HepG2 (cell line): ENCODE measurements at regions not wholly inside any gene's neighbourhood (a gene's known extent, or its start where the extent isn't known, plus 50 kb on each side); places are given as distances from the start of the nearest gene placed in this dataset.

ENCODE experiments used
- CREM ChIP-seq, 2 experiments: sonication (generic) in 1 of 2; formaldehyde crosslinking in 1 of 2; IDR thresholded peaks; 2 replicates each; pipeline versions ENCODE4 v1.4.0 to v1.6.1; 2016 to 2020; ENCODE audit warnings: antibody characterized with exemption in 1 of 2, mild to moderate bottlenecking in 1 of 2, missing genetic modification reagents in 1 of 2
- CTCF ChIP-seq: sonication (generic); formaldehyde crosslinking; IDR thresholded peaks from 2 replicates; pipeline ENCODE4 v1.5.0; 2020; ENCODE audit warnings: mild to moderate bottlenecking, missing genetic modification reagents, moderate library complexity
- GMEB2 ChIP-seq: IDR thresholded peaks from 2 replicates; pipeline ENCODE4 v1.6.1; 2016; ENCODE audit warnings: missing biosample characterization, missing genetic modification reagents, low read depth
- MATR3 ChIP-seq: sonication (generic); formaldehyde crosslinking; IDR thresholded peaks from 2 replicates; pipeline ENCODE4 v1.4.0; 2020; ENCODE audit warnings: missing genetic modification reagents
- MAZ ChIP-seq, 2 experiments: sonication (generic) in 1 of 2; formaldehyde crosslinking in 1 of 2; IDR thresholded peaks; 2 replicates each; pipeline versions ENCODE4 v1.5.0 to v1.6.1; 2012 to 2020; ENCODE audit warnings: low read depth in 2 of 2, mild to moderate bottlenecking in 2 of 2, borderline replicate concordance in 1 of 2, improper control_type of control experiment in 1 of 2, low read length in 1 of 2, missing genetic modification reagents in 1 of 2, moderate library complexity in 1 of 2
- POLR2A ChIP-seq, 2 experiments: IDR thresholded peaks; 2 replicates each; pipeline ENCODE4 v1.6.1; 2011; ENCODE audit warnings: low read depth in 2 of 2, low read length in 2 of 2, mild to moderate bottlenecking in 1 of 2, moderate library complexity in 1 of 2; ENCODE audit not compliant: insufficient read depth in 1 of 2
- RBFOX2 ChIP-seq: fragments of 200-400 bp; formaldehyde crosslinking; IDR thresholded peaks from 2 replicates; pipeline ENCODE4 v1.6.1; 2017; ENCODE audit warnings: low read depth, mild to moderate bottlenecking, low read length
- RCOR2 ChIP-seq: IDR thresholded peaks from 2 replicates; pipeline ENCODE4 v1.6.1; 2016; ENCODE audit warnings: missing biosample characterization, missing genetic modification reagents
- TAF15 ChIP-seq: fragments of 200-400 bp; formaldehyde crosslinking; IDR thresholded peaks from one replicate; pipeline ENCODE4 v1.6.1; 2018; ENCODE audit warnings: mild to moderate bottlenecking, low read depth, low read length; ENCODE audit not compliant: poor library complexity, severe bottlenecking
- TEF ChIP-seq: sonication (generic); formaldehyde crosslinking; IDR thresholded peaks from 2 replicates; pipeline ENCODE4 v1.5.0; 2020; ENCODE audit warnings: missing genetic modification reagents
- ZBTB20 ChIP-seq: sonication (generic); formaldehyde crosslinking; IDR thresholded peaks from 2 replicates; pipeline ENCODE4 v1.8.1; 2023; ENCODE audit warnings: missing genetic modification reagents, low read depth, mild to moderate bottlenecking, borderline replicate concordance
- ZKSCAN1 ChIP-seq: fragments of 150-350 bp; IDR thresholded peaks from 2 replicates; pipeline ENCODE4 v1.6.1; 2014; ENCODE audit warnings: low read length
- ZNF558 ChIP-seq: sonication (generic); formaldehyde crosslinking; IDR thresholded peaks from 2 replicates; pipeline ENCODE4 v1.9.0; 2022; ENCODE audit warnings: mild to moderate bottlenecking, missing genetic modification reagents, borderline replicate concordance
- TF ChIP-seq, protein P1 (sequence below): sonication (generic); formaldehyde crosslinking; IDR thresholded peaks from 2 replicates; pipeline ENCODE4 v1.9.0; 2021; ENCODE audit warnings: missing genetic modification reagents, borderline replicate concordance

DNA sequence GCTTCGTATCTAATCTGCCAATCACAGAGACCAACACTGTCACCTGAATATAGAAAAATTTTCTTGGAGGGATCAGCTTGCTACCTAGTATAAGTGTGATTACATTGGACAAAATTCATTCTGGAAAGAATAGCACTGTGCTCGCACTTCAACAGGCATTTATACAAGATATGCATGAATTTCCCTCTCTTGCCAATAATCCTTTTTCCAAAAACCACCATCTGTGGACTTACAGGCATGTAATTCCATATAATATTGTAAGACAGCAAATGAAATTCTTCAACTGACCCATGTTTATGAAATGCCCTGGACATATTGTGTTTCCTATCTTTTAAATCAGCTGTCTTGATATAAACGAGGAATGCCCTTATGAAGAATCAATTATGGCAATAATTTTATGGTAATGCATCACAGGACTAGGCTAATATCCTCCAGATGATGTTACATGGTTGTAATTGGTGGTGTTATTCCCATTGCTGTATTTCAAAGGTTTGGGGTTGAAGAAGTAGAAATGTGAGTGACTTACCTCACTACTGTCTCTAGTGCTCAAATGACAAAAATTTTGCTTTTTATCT, 861.4 kb upstream of the NECTIN3 start:
- TF ChIP-seq, protein P1, sequence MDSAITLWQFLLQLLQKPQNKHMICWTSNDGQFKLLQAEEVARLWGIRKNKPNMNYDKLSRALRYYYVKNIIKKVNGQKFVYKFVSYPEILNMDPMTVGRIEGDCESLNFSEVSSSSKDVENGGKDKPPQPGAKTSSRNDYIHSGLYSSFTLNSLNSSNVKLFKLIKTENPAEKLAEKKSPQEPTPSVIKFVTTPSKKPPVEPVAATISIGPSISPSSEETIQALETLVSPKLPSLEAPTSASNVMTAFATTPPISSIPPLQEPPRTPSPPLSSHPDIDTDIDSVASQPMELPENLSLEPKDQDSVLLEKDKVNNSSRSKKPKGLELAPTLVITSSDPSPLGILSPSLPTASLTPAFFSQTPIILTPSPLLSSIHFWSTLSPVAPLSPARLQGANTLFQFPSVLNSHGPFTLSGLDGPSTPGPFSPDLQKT (CRISPR knock-in tag): no peak
- no peak for TF ChIP-seq CREM (IDR thresholded peaks at IDR 0.05)
- no peak for TF ChIP-seq CREM (CRISPR knock-in tag; IDR thresholded peaks at IDR 0.05)
- no peak for TF ChIP-seq GMEB2 (CRISPR knock-in tag)
- TF ChIP-seq MATR3 (CRISPR knock-in tag): no peak
- TF ChIP-seq POLR2A (IDR thresholded peaks at IDR 0.05; ENCODE audit: insufficient read depth in 1 of 2, low read depth in 2 of 2, low read length in 2 of 2): no peak
- no peak for TF ChIP-seq RBFOX2
- no peak for TF ChIP-seq TAF15
- no peak for TF ChIP-seq MAZ (IDR thresholded peaks at IDR 0.05; ENCODE audit: borderline replicate concordance, low read depth, low read length)
- TF ChIP-seq MAZ (CRISPR knock-in tag; IDR thresholded peaks at IDR 0.05; ENCODE audit: low read depth): no peak
- TF ChIP-seq ZKSCAN1: no peak
- no peak for TF ChIP-seq TEF (CRISPR knock-in tag)
- no peak for TF ChIP-seq RCOR2 (CRISPR knock-in tag)
- TF ChIP-seq CTCF: no peak
- no peak for TF ChIP-seq ZBTB20
- no peak for TF ChIP-seq ZNF558 (CRISPR knock-in tag)
